ENCODE measurements at regions not wholly inside any gene's neighbourhood (a gene's known extent, or its start where the extent isn't known, plus 50 kb on each side); places are given as distances from the start of the nearest gene placed in this dataset.

DNA sequence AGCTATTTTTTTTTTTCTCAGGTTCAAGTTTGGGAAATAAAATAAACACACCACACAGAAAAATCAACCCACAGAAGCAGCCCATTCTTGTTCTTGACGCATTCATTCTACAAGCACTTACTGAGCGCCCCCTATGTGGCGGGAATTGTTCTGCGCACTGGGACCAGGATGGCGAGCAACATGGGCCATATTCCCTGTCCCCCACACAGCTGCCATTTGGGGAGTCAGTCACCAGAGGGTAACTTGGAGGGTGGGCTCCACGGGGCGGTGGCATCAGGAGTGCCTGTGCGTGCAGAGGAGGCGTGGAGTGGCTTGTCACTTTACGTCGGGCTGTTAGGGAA, 185.0 kb upstream of the PDE10A start:
- Histone ChIP-seq H3K27me3 (ENCODE audit: insufficient read depth, poor library complexity, severe bottlenecking) (peaks cover 36% of the 10 kb centered on the region), H3K4me3 (replicated peaks; ENCODE audit: insufficient read depth, low read length) (no peak overlapping the region), H3K27ac (replicated peaks) (no peak overlapping the region)
- no peak for DNase-seq (ENCODE audit: low read depth in 1 of 2, low spot score in 1 of 2)
- no peak for TF ChIP-seq POLR2AphosphoS5 (IDR thresholded peaks at IDR 0.05; ENCODE audit: low read depth)
- TF ChIP-seq GABPA (IDR thresholded peaks at IDR 0.05; ENCODE audit: low read depth) = no peak
- TF ChIP-seq, protein P1, sequence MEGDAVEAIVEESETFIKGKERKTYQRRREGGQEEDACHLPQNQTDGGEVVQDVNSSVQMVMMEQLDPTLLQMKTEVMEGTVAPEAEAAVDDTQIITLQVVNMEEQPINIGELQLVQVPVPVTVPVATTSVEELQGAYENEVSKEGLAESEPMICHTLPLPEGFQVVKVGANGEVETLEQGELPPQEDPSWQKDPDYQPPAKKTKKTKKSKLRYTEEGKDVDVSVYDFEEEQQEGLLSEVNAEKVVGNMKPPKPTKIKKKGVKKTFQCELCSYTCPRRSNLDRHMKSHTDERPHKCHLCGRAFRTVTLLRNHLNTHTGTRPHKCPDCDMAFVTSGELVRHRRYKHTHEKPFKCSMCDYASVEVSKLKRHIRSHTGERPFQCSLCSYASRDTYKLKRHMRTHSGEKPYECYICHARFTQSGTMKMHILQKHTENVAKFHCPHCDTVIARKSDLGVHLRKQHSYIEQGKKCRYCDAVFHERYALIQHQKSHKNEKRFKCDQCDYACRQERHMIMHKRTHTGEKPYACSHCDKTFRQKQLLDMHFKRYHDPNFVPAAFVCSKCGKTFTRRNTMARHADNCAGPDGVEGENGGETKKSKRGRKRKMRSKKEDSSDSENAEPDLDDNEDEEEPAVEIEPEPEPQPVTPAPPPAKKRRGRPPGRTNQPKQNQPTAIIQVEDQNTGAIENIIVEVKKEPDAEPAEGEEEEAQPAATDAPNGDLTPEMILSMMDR (IDR thresholded peaks at IDR 0.05; ENCODE audit: insufficient read depth, low read length) = no peak
- no peak for TF ChIP-seq SPI1 (IDR thresholded peaks at IDR 0.05; ENCODE audit: borderline replicate concordance, low read depth)
- TF ChIP-seq, protein P2, sequence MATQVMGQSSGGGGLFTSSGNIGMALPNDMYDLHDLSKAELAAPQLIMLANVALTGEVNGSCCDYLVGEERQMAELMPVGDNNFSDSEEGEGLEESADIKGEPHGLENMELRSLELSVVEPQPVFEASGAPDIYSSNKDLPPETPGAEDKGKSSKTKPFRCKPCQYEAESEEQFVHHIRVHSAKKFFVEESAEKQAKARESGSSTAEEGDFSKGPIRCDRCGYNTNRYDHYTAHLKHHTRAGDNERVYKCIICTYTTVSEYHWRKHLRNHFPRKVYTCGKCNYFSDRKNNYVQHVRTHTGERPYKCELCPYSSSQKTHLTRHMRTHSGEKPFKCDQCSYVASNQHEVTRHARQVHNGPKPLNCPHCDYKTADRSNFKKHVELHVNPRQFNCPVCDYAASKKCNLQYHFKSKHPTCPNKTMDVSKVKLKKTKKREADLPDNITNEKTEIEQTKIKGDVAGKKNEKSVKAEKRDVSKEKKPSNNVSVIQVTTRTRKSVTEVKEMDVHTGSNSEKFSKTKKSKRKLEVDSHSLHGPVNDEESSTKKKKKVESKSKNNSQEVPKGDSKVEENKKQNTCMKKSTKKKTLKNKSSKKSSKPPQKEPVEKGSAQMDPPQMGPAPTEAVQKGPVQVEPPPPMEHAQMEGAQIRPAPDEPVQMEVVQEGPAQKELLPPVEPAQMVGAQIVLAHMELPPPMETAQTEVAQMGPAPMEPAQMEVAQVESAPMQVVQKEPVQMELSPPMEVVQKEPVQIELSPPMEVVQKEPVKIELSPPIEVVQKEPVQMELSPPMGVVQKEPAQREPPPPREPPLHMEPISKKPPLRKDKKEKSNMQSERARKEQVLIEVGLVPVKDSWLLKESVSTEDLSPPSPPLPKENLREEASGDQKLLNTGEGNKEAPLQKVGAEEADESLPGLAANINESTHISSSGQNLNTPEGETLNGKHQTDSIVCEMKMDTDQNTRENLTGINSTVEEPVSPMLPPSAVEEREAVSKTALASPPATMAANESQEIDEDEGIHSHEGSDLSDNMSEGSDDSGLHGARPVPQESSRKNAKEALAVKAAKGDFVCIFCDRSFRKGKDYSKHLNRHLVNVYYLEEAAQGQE (IDR thresholded peaks at IDR 0.05; ENCODE audit: insufficient replicate concordance, low read depth) = no peak

DNA sequence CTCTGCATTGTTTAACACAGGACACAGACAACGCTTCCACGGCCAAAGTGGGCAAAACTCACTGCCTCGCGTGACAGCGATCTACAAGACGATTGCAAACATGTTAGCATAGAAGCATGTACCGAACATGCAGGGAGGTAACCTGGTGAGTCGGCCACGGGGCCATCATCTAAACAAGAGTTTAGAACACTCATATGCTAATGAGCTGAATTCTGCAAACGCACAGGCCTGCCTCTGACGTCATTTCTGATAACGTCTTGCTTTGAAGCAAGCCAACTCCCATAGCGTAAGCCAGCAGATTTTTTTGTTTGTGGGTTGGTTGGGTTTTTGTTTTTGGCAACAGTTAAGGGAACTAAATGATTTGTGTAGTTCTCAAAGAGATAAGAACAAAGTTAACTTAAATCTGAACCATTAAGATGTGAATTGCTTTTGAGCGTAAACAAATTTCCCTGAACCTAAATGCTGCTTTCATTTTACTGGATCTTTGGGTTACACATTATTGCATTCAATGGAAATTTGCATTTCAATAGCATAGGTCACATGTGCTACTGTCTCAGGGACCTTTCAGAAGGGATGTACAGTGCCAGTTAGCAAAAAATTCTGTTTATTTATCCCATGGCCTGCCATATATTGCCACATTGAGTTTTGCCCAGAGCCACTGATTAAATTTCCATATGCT, 184.5 kb upstream of the PDE10A start:
- TF ChIP-seq, protein P1 (IDR thresholded peaks at IDR 0.05; ENCODE audit: insufficient read depth, low read length) = no peak
- TF ChIP-seq SPI1 (IDR thresholded peaks at IDR 0.05; ENCODE audit: borderline replicate concordance, low read depth) (no peak), GABPA (IDR thresholded peaks at IDR 0.05; ENCODE audit: low read depth) (no peak), POLR2AphosphoS5 (IDR thresholded peaks at IDR 0.05; ENCODE audit: low read depth) (no peak)
- TF ChIP-seq, protein P2 (IDR thresholded peaks at IDR 0.05; ENCODE audit: insufficient replicate concordance, low read depth) = no peak
- Histone ChIP-seq H3K27ac (replicated peaks) (no peak overlapping the region), H3K27me3 (ENCODE audit: insufficient read depth, poor library complexity, severe bottlenecking) (peaks cover 33% of the 10 kb centered on the region), H3K4me3 (replicated peaks; ENCODE audit: insufficient read depth, low read length) (no peak overlapping the region)
- no peak for DNase-seq (ENCODE audit: low read depth in 1 of 2, low spot score in 1 of 2)

DNA sequence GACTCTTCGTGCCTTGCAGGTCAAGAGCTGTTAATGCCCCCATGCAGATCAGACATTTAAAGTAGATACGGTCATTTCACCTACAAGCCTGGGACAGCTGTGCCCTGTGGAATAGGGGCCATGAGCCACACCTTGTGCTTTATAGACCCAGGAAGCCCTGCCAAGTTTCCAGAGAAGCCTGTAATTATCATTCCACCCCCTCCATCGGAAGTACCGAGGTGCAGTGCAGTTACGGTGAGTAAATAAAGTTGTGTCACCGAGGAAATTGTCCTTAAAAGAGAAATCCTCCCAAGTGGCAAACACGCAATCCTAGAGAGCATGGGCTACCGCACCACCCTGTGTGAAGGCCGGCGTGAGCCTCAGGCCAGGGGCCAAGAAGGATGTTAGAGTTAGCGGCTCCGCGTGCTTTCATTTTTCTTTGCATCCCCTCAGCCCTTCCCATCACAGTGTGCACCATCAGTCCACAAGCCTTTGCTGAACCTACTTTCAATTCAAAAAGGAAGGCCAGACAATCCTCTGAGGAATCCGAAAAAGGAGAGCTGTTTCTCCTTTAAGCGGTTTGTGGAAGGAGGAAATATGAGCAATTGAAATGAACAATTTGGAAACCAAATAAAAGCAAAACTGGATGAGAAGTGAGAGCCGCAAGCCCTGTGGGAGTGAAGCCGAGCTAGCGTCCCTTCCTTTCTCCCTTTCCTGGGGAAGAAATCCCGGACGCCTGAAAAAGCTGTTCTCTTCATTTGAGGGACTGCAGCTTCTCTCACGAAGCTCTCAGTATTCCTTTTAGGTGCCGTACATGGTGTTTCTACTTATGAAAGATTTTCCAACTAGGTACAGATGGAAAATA, 183.3 kb upstream of the PDE10A start:
- H3K27ac ChIP-seq (replicated peaks) = no peak overlapping the region
- no peak overlapping the region for H3K4me3 ChIP-seq (replicated peaks; ENCODE audit: insufficient read depth, low read length)
- DNase-seq (ENCODE audit: low read depth in 1 of 2, low spot score in 1 of 2) = no peak
- no peak for TF ChIP-seq GABPA (IDR thresholded peaks at IDR 0.05; ENCODE audit: low read depth)
- TF ChIP-seq SPI1 (IDR thresholded peaks at IDR 0.05; ENCODE audit: borderline replicate concordance, low read depth) = no peak
- TF ChIP-seq, protein P2 (IDR thresholded peaks at IDR 0.05; ENCODE audit: insufficient replicate concordance, low read depth) = no peak
- TF ChIP-seq POLR2AphosphoS5 (IDR thresholded peaks at IDR 0.05; ENCODE audit: low read depth) = no peak
- TF ChIP-seq, protein P1 (IDR thresholded peaks at IDR 0.05; ENCODE audit: insufficient read depth, low read length) = no peak
- H3K27me3 ChIP-seq (ENCODE audit: insufficient read depth, poor library complexity, severe bottlenecking) = peaks cover 31% of the 10 kb centered on the region

Data from HL-60 (cell line).